ENCODE measurements at regions not wholly inside any gene's neighbourhood (a gene's known extent, or its start where the extent isn't known, plus 50 kb on each side); places are given as distances from the start of the nearest gene placed in this dataset.

- Histone ChIP-seq H3K36me3 (ENCODE audit: low read length) (no peaks in the 10 kb centered on the region), H2AFZ (ENCODE audit: low read depth, low read length, severe bottlenecking) (no peak overlapping the region), H3K27ac (ENCODE audit: low read depth, low read length) (no peak overlapping the region), H3F3A (ENCODE audit: insufficient read depth) (no peaks in the 10 kb centered on the region), H3K4me2 (ENCODE audit: low read depth, low read length, poor library complexity, severe bottlenecking) (no peak overlapping the region), H3K4me3 (ENCODE audit: insufficient read depth, low read length, poor library complexity, severe bottlenecking) (no peak overlapping the region), H3K9me2 (replicated peaks; ENCODE audit: insufficient read depth, low read length) (no peaks in the 10 kb centered on the region), H3K27me3 (ENCODE audit: low read length) (no peaks in the 10 kb centered on the region), H3K9me3 (ENCODE audit: insufficient read depth, low read length) (no peaks in the 10 kb centered on the region; the same call in 1 of the 2 replicates), H4K20me1 (ENCODE audit: low read depth, low read length) (no peaks in the 10 kb centered on the region), H3K79me2 (ENCODE audit: insufficient read depth, low read length) (no peaks in the 10 kb centered on the region), H3K9ac (ENCODE audit: low read length) (no peak overlapping the region)
- no peak for TF ChIP-seq EZH2phosphoT487 (conservative IDR thresholded peaks at IDR 0.05; ENCODE audit: low read length)
- TF ChIP-seq, protein P1, sequence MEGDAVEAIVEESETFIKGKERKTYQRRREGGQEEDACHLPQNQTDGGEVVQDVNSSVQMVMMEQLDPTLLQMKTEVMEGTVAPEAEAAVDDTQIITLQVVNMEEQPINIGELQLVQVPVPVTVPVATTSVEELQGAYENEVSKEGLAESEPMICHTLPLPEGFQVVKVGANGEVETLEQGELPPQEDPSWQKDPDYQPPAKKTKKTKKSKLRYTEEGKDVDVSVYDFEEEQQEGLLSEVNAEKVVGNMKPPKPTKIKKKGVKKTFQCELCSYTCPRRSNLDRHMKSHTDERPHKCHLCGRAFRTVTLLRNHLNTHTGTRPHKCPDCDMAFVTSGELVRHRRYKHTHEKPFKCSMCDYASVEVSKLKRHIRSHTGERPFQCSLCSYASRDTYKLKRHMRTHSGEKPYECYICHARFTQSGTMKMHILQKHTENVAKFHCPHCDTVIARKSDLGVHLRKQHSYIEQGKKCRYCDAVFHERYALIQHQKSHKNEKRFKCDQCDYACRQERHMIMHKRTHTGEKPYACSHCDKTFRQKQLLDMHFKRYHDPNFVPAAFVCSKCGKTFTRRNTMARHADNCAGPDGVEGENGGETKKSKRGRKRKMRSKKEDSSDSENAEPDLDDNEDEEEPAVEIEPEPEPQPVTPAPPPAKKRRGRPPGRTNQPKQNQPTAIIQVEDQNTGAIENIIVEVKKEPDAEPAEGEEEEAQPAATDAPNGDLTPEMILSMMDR (IDR thresholded peaks at IDR 0.05; ENCODE audit: insufficient read depth, low read length, poor library complexity, severe bottlenecking): no peak
Measured at GRCh38 chr3:127091376-127091775, 101.6 kb upstream of the PRR23E start.

DNA sequence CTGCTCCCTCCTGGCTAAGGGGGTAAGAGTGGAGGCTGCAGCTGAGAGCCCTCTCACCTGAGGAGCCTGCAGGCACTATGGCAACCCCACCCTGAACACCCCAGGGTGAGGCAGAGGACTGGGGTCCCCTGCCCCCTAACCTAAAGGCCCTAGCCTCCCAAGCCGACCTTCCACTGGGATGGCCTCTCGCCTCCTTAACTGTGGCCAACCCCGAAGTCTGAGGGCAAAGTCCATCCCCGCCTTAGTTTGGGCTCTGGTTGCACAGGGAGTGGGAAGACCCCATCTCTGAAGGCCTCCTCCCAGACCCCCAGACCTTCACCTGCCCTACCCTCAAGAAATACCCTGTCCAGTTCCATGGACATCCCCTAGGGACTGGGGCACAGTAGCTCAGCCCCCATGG lies 100.6 kb upstream of the PRR23E start:
- Histone ChIP-seq H4K20me1 (ENCODE audit: low read depth, low read length) (no peaks in the 10 kb centered on the region), H3K79me2 (ENCODE audit: insufficient read depth, low read length) (no peaks in the 10 kb centered on the region), H3K9me2 (replicated peaks; ENCODE audit: insufficient read depth, low read length) (no peaks in the 10 kb centered on the region), H3K36me3 (ENCODE audit: low read length) (no peaks in the 10 kb centered on the region), H3K9me3 (ENCODE audit: insufficient read depth, low read length) (no peaks in the 10 kb centered on the region; the same call in 1 of the 2 replicates), H3K4me2 (ENCODE audit: low read depth, low read length, poor library complexity, severe bottlenecking) (no peak overlapping the region), H3K9ac (ENCODE audit: low read length) (no peak overlapping the region), H3K4me3 (ENCODE audit: insufficient read depth, low read length, poor library complexity, severe bottlenecking) (no peak overlapping the region), H2AFZ (ENCODE audit: low read depth, low read length, severe bottlenecking) (no peak overlapping the region), H3K27me3 (ENCODE audit: low read length) (no peaks in the 10 kb centered on the region), H3K27ac (ENCODE audit: low read depth, low read length) (no peak overlapping the region), H3F3A (ENCODE audit: insufficient read depth) (no peaks in the 10 kb centered on the region)
- no peak for TF ChIP-seq EZH2phosphoT487 (conservative IDR thresholded peaks at IDR 0.05; ENCODE audit: low read length)
- TF ChIP-seq, protein P1 (IDR thresholded peaks at IDR 0.05; ENCODE audit: insufficient read depth, low read length, poor library complexity, severe bottlenecking): no peak

DNA sequence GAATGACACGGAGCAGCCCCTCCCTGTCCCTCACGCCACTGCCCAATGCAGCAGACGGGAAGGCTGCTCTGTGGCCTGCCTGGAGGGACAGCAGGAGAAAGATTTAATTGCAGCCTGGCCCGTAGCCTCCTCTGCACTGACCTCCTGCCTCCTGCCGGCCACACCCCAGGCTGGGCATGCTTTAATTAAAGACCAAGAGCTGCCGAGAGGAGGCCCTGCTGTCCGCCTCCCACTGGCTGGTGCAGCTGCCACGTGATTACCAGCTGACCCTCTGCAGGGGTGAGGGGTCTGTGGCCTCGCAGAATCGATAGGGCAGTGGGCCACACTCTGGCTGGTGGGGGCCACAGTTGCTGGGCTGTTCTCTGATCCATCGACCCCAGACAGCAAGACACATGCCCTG lies 100.2 kb upstream of the PRR23E start:
- Histone ChIP-seq H3K36me3 (ENCODE audit: low read length) (no peaks in the 10 kb centered on the region), H3K4me2 (ENCODE audit: low read depth, low read length, poor library complexity, severe bottlenecking) (no peak overlapping the region), H3F3A (ENCODE audit: insufficient read depth) (no peaks in the 10 kb centered on the region), H3K4me3 (ENCODE audit: insufficient read depth, low read length, poor library complexity, severe bottlenecking) (no peak overlapping the region), H3K9me2 (replicated peaks; ENCODE audit: insufficient read depth, low read length) (no peaks in the 10 kb centered on the region), H3K9me3 (ENCODE audit: insufficient read depth, low read length) (no peaks in the 10 kb centered on the region; the same call in 1 of the 2 replicates), H4K20me1 (ENCODE audit: low read depth, low read length) (no peaks in the 10 kb centered on the region), H3K27me3 (ENCODE audit: low read length) (no peaks in the 10 kb centered on the region), H3K27ac (ENCODE audit: low read depth, low read length) (no peak overlapping the region), H3K9ac (ENCODE audit: low read length) (no peak overlapping the region), H2AFZ (ENCODE audit: low read depth, low read length, severe bottlenecking) (no peak overlapping the region), H3K79me2 (ENCODE audit: insufficient read depth, low read length) (no peaks in the 10 kb centered on the region)
- TF ChIP-seq EZH2phosphoT487 (conservative IDR thresholded peaks at IDR 0.05; ENCODE audit: low read length): no peak
- TF ChIP-seq, protein P1 (IDR thresholded peaks at IDR 0.05; ENCODE audit: insufficient read depth, low read length, poor library complexity, severe bottlenecking): no peak

Data from SU-DHL-6 (cell line).